ENCODE measurements at regions not wholly inside any gene's neighbourhood (a gene's known extent, or its start where the extent isn't known, plus 50 kb on each side); places are given as distances from the start of the nearest gene placed in this dataset.

DNA sequence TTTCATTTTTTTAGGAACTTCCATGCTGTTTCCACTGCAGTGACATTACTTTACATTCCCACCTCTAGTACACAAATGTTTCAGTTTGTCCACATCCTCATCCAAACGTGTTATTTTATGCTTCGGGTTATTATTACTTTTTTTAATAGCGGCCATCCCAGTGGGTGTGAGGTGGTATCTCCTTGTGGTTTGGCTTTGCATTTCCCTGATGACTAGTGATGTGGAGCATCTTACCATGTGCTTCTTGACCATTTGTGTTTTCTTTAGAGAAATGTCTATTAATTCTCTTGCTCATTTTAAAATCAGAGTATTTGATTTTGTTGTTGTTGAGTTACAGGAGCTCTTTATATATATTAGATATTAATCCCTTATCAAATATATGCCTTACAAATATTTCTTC, 70.3 kb upstream of the ANO1 start:
- TF ChIP-seq, protein P1, sequence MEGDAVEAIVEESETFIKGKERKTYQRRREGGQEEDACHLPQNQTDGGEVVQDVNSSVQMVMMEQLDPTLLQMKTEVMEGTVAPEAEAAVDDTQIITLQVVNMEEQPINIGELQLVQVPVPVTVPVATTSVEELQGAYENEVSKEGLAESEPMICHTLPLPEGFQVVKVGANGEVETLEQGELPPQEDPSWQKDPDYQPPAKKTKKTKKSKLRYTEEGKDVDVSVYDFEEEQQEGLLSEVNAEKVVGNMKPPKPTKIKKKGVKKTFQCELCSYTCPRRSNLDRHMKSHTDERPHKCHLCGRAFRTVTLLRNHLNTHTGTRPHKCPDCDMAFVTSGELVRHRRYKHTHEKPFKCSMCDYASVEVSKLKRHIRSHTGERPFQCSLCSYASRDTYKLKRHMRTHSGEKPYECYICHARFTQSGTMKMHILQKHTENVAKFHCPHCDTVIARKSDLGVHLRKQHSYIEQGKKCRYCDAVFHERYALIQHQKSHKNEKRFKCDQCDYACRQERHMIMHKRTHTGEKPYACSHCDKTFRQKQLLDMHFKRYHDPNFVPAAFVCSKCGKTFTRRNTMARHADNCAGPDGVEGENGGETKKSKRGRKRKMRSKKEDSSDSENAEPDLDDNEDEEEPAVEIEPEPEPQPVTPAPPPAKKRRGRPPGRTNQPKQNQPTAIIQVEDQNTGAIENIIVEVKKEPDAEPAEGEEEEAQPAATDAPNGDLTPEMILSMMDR (IDR thresholded peaks at IDR 0.05; ENCODE audit: insufficient read depth, missing control alignments): no peak
- no peak for FAIRE-seq
- DNase-seq (ENCODE audit: insufficient read length, low spot score): no peak

DNA sequence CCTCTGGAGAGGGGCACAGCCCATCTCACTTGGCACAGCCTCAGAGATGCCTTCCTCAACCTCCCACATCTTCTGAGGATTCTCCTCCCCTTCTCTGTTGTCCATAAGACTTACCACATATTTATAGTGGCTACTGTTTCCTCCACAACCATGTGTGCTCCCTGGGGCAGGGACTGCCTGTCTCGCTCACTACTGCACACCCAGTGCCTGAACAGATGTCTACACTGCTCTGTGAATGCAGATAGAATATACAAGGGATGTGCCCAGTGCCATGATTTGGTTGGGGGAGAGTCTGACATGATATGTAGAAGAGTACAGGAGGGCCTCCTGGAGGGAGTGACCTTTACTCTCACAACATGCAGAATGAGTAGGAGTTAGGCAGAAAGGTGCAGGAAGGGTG, 67.3 kb upstream of the ANO1 start:
- FAIRE-seq: no peak
- TF ChIP-seq, protein P1 (IDR thresholded peaks at IDR 0.05; ENCODE audit: insufficient read depth, missing control alignments): no peak
- no peak for DNase-seq (ENCODE audit: insufficient read length, low spot score)

DNA sequence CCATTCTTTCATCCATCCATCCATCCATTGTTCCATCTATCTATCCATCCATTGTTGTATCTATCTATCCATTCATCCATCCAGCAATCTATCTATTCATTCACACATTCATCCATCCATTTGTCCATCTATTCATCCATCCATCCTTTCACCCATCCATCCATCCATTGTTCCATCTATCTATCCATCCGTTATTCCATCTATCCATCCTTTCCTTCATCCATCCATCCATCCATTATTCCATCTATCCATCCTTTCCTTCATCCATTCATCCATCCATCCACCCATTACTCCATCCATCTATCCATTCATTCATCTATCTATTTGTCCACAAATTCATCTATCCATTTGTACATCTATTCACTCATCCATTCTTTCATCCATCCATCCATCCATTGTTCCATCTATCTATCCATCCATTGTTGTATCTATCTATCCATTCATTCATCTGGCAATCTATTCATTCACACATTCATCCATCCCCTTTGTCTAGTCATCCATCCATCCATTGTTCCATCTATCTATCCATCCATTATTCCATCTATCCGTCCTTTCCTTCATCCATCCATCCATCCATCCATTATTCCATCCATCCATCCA, 65.9 kb upstream of the ANO1 start:
- DNase-seq (ENCODE audit: insufficient read length, low spot score) (no peak), FAIRE-seq (no peak)
- TF ChIP-seq, protein P1 (IDR thresholded peaks at IDR 0.05; ENCODE audit: insufficient read depth, missing control alignments): no peak

DNA sequence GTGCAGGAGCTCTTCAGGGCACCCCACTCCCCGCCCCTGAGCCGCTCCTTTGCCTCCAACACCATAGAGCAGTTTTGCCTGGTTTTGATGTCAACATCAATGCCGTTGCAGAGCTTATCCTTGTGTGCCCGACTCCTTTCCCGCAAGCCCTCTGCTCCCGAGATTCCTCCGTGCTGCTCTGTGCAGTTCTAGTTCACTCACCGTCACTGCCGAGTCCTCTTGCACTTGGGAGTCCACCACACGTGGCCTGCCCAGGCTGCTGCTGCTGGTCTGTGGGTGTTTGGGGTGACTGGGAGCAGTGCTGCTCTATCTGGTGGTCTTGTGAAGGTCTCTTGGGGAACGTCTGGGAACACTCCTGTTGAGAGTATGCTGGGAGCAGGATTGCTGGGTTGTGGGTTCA, 63.8 kb upstream of the ANO1 start:
- FAIRE-seq (no peak), DNase-seq (ENCODE audit: insufficient read length, low spot score) (no peak)
- TF ChIP-seq, protein P1 (IDR thresholded peaks at IDR 0.05; ENCODE audit: insufficient read depth, missing control alignments): no peak

DNA sequence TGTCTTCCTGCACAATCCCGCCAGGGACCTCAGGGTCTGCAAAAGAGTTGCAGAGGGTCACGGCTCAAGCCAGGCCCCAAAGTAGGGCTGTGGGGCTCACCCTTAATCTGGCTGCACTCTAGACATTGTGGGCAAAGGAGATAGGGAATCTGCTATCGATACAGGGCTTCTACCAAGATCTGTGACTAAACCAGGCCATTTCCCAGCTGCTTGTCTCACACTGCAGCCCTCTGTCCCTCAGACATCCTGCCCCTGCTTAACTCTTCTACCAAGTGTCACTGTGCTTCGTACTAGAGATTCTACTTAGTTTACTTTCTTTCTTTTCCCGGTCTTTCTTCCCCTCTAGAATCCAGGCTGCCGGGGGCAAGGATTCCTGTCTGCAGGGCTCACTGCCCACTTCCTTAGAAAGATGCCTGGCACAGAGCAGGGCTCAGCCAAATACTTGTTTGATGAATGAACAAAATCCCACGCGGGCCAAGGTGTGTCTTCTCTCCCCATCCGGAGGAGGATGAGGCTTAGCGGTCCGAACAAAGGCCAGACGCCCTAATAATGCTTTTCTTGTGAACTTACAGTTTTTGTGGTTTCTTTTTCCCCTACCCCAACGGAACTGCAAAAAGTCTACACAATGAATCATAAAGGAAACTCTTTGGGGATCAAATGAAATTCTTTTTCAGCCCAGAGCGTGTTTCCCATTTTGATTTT, 61.3 kb upstream of the ANO1 start:
- DNase-seq (ENCODE audit: insufficient read length, low spot score): no peak
- no peak for FAIRE-seq
- TF ChIP-seq, protein P1 (IDR thresholded peaks at IDR 0.05; ENCODE audit: insufficient read depth, missing control alignments): no peak

DNA sequence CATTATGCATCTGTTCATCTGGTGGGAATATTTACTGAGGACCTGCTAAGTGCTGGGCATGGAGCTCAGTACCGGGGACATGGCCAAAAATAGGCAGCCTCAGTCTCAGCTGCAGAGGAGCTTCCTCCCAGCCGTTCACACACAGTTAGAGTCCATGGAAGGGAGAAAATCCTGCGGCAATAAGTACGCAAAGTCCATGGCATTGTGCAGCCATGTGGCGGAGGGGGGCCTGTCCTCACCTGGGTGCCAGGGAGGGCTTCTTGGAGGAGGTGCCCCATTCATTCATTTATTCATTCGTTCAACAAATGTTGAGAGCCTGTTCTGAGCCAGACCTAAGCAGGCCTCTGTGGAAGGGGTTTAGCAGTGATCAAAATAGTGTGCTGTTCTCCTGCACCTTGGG, 59.3 kb upstream of the ANO1 start:
- TF ChIP-seq, protein P1 (IDR thresholded peaks at IDR 0.05; ENCODE audit: insufficient read depth, missing control alignments): no peak
- no peak for FAIRE-seq

DNA sequence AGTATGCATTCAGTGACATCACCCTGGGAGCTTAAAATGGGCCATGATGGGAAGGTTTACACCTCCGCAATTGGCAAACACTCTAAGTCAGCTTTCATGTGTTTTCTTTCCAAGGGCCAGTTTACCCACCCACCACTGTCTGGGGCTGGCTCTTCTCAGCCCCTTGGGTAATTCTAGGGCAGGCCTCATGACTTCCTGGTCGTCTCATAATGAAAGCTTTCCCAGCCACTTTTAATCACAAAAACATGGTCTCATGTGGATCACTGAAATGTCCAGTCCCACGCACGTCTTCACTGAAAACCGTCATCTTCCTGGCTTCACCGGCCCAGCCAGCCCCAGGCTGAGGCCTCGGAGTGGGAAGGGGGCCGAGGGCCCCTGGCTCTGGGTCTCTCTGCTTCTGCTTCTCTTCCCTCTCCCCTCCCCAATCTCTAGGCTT, 58.5 kb upstream of the ANO1 start:
- DNase-seq (ENCODE audit: insufficient read length, low spot score) (no peak), FAIRE-seq (no peak)
- TF ChIP-seq, protein P1 (IDR thresholded peaks at IDR 0.05; ENCODE audit: insufficient read depth, missing control alignments): no peak

More for the DNA sequence above, 59.3 kb upstream of the ANO1 start:
- DNase-seq (ENCODE audit: insufficient read length, low spot score): no peak

Data from D721Med (cell line).